A549 (cell line): ENCODE measurements at regions not wholly inside any gene's neighbourhood (a gene's known extent, or its start where the extent isn't known, plus 50 kb on each side); places are given as distances from the start of the nearest gene placed in this dataset.
"Not testable (repeated sequence)": the region's sequence is repeated elsewhere in the genome, so short reads cannot be mapped to it uniquely, and the experiment has no call there.

Source experiments
- CTCF ChIP-seq: fragments of >200 bp; sonication (Bioruptor Twin); formaldehyde crosslinking; IDR thresholded peaks from 3 replicates; pipeline ENCODE4 v1.5.1; 2016
- HOXA7 ChIP-seq: fragments of 250-450 bp; sonication (Bioruptor Pico); IDR thresholded peaks from 2 replicates; pipeline ENCODE4 v1.5.0; 2020; ENCODE audit warnings: mild to moderate bottlenecking, moderate library complexity
- REST ChIP-seq: fragments of 200-600 bp; sonication (generic); IDR thresholded peaks from 2 replicates; pipeline ENCODE4 v1.6.1; 2016; ENCODE audit warnings: antibody characterized with exemption, mild to moderate bottlenecking, moderate library complexity
- SMC3 ChIP-seq: fragments of >200 bp; sonication (Bioruptor Twin); formaldehyde crosslinking; IDR thresholded peaks from 3 replicates; pipeline ENCODE4 v1.6.1; 2018; ENCODE audit warnings: inconsistent platforms

GRCh38 chr7:35118526-35118925, 81.2 kb upstream of the DPY19L1 start:
- not testable (repeated sequence) for TF ChIP-seq CTCF, REST, HOXA7, SMC3
